Endothelial cell of umbilical vein (primary cell): ENCODE measurements at regions not wholly inside any gene's neighbourhood (a gene's known extent, or its start where the extent isn't known, plus 50 kb on each side); places are given as distances from the start of the nearest gene placed in this dataset.

Experiments
- BruUV-seq: library from RNA; stranded (reverse); fragments of 400-500 nt; replicated peaks from 2 replicates; lab custom pipeline; 2021; lab: Mats Ljungman, UMichigan
- CTCF ChIA-PET: fragments of 300-600, 350-600 bp; sonication (Branson Sonifier 250); formaldehyde crosslinking; loops from one replicate; lab custom pipeline; 2021; ENCODE audit warnings: antibody characterized with exemption, inconsistent platforms; lab: Charles Lee
- POLR2A ChIA-PET: fragments of 300-600, 350-600 bp; sonication (Branson Sonifier 250); formaldehyde crosslinking; loops from one replicate; lab custom pipeline; 2021; ENCODE audit warnings: antibody characterized with exemption, inconsistent platforms; lab: Charles Lee
- DNase-seq: peaks from one replicate; pipeline ENCODE4 v3.0.0-alpha.2; 2011; ENCODE audit warnings: low read depth, low spot score
- FAIRE-seq: peaks from 2 replicates; lab custom pipeline; 2011; peaks lifted over from hg19 to GRCh38; lab: Jason Lieb, UNC
- H2AFZ ChIP-seq: 2 replicates; pipeline ENCODE4 v1.6.0; 2012; ENCODE audit warnings: low read depth, low read length, control low read depth, inconsistent platforms
- H3K27ac ChIP-seq: 2 replicates; pipeline ENCODE4 v1.5.1; 2011; ENCODE audit warnings: low read depth, mild to moderate bottlenecking, control low read depth, low read length, moderate library complexity; ENCODE audit not compliant: insufficient read depth
- H3K27me3 ChIP-seq, 2 experiments: 2 replicates each; pipeline versions ENCODE4 v1.6.0 to v1.6.1; 2011; ENCODE audit warnings: low read length in 2 of 2, mixed read lengths in 1 of 2; ENCODE audit not compliant: control insufficient read depth in 2 of 2, insufficient read depth in 2 of 2
- H3K36me3 ChIP-seq, 2 experiments: 2 replicates in 1 of 2; 3 replicates in 1 of 2; pipeline ENCODE4 v1.5.1; 2011; ENCODE audit warnings: low read length in 2 of 2, mild to moderate bottlenecking in 1 of 2, moderate library complexity in 1 of 2; ENCODE audit not compliant: control insufficient read depth in 2 of 2, insufficient read depth in 2 of 2; ENCODE audit errors: extremely low read depth in 1 of 2
- H3K4me1 ChIP-seq: 3 replicates; pipeline ENCODE4 v1.5.1; 2011; ENCODE audit warnings: mild to moderate bottlenecking, low read length; ENCODE audit not compliant: control insufficient read depth, insufficient read depth; ENCODE audit errors: extremely low read depth
- H3K4me2 ChIP-seq: 2 replicates; pipeline ENCODE4 v1.6.1; 2011; ENCODE audit warnings: low read length, control low read depth, mixed read lengths; ENCODE audit not compliant: insufficient read depth
- H3K4me3 ChIP-seq, 3 experiments: fragments of 200-600 bp in 1 of 3; sonication (generic), shearing (Covaris generic) in 1 of 3; replicated peaks in 1 of 3; 2 replicates each; pipeline ENCODE4 v1.5.1; 2011 to 2016; ENCODE audit warnings: control low read depth in 3 of 3, low read length in 3 of 3, mild to moderate bottlenecking in 2 of 3, inconsistent platforms in 1 of 3, low read depth in 1 of 3, moderate library complexity in 1 of 3; ENCODE audit not compliant: insufficient read depth in 1 of 3
- H3K79me2 ChIP-seq: 2 replicates; pipeline ENCODE4 v1.6.0; 2012; ENCODE audit warnings: low read length, inconsistent platforms; ENCODE audit not compliant: control insufficient read depth, insufficient read depth
- H3K9ac ChIP-seq: replicated peaks from 2 replicates; pipeline ENCODE3; 2011; ENCODE audit warnings: low read length, control low read depth; ENCODE audit not compliant: insufficient read depth; ENCODE audit errors: extremely low read depth
- H3K9me1 ChIP-seq: replicated peaks from 3 replicates; pipeline ENCODE4 v1.6.0; 2011; ENCODE audit warnings: mild to moderate bottlenecking, low read length; ENCODE audit not compliant: control insufficient read depth, insufficient read depth; ENCODE audit errors: extremely low read depth
- H3K9me3 ChIP-seq: replicated peaks from 2 replicates; pipeline ENCODE4 v1.5.1; 2012; ENCODE audit warnings: low read length, inconsistent platforms; ENCODE audit not compliant: control insufficient read depth, insufficient read depth
- H4K20me1 ChIP-seq: replicated peaks from 2 replicates; pipeline ENCODE3; 2011; ENCODE audit warnings: mild to moderate bottlenecking, low read length; ENCODE audit not compliant: control insufficient read depth, insufficient read depth; ENCODE audit errors: extremely low read depth
- EZH2 ChIP-seq: IDR thresholded peaks from 2 replicates; pipeline ENCODE4 v1.6.1; 2012; ENCODE audit warnings: borderline replicate concordance, low read depth, mild to moderate bottlenecking, moderate library complexity, low read length, inconsistent platforms; ENCODE audit not compliant: severe bottlenecking
- FOS ChIP-seq: IDR thresholded peaks from 2 replicates; pipeline ENCODE4 v1.6.1; 2011; ENCODE audit warnings: mild to moderate bottlenecking, low read length, moderate library complexity, borderline replicate concordance; ENCODE audit not compliant: insufficient read depth
- GATA2 ChIP-seq: IDR thresholded peaks from 2 replicates; pipeline ENCODE4 v1.7.0; 2011; ENCODE audit warnings: low read depth, mild to moderate bottlenecking, moderate library complexity, mixed read lengths, low read length; ENCODE audit not compliant: insufficient read length, insufficient read depth
- JUN ChIP-seq: IDR thresholded peaks from 2 replicates; pipeline ENCODE4 v1.6.1; 2011; ENCODE audit warnings: borderline replicate concordance, low read depth; ENCODE audit not compliant: insufficient read length, insufficient read depth
- MYC ChIP-seq: IDR thresholded peaks from one replicate; pipeline ENCODE4 v1.6.1; 2011; ENCODE audit warnings: mild to moderate bottlenecking, low read depth, low read length
- POLR2A ChIP-seq: IDR thresholded peaks from 2 replicates; pipeline ENCODE4 v1.6.1; 2012; ENCODE audit warnings: low read depth, mild to moderate bottlenecking, control low read depth, low read length
- POLR2AphosphoS5 ChIP-seq: IDR thresholded peaks from 2 replicates; pipeline ENCODE4 v1.6.1; 2012; ENCODE audit warnings: low read depth, mild to moderate bottlenecking, control low read depth, low read length, moderate library complexity; ENCODE audit not compliant: insufficient read depth
- dilution Hi-C: fragments of 300-500 bp; cut with MboI; formaldehyde crosslinking; loops from one replicate; pipeline ENCODE4 v1.15.0; 2019; ENCODE audit warnings: low sequenced_read_pairs; ENCODE audit not compliant: extremely low pct_ligation_motif_present
- intact Hi-C: fragments of 100-400 bp; cut with micrococcal nuclease; formaldehyde crosslinking; loops from one replicate; pipeline ENCODE4 v1.10.0; 2022
- TF ChIP-seq, protein P1 (sequence below), 2 donors: IDR thresholded peaks; 1 replicate in 1 of 2; 2 replicates in 1 of 2; pipeline ENCODE4 v1.5.1; 2011; ENCODE audit warnings: low read length in 2 of 2, mild to moderate bottlenecking in 2 of 2, moderate library complexity in 2 of 2, control low read depth in 1 of 2, inconsistent platforms in 1 of 2, low read depth in 1 of 2; ENCODE audit not compliant: insufficient read depth in 1 of 2; ENCODE audit errors: extremely low read depth in 1 of 2
- TF ChIP-seq, protein P2 (sequence below): IDR thresholded peaks from 2 replicates; pipeline ENCODE4 v1.6.1; 2011; ENCODE audit not compliant: insufficient read depth, insufficient read length

- Histone ChIP-seq H3K27ac (no peak overlapping the region), H3K36me3 (no peaks in the 10 kb centered on the region), H3K4me3 (no peak overlapping the region), H2AFZ (no peak overlapping the region), H3K27me3 (no peaks in the 10 kb centered on the region), H3K9ac (no peak overlapping the region), H4K20me1 (no peaks in the 10 kb centered on the region), H3K79me2 (no peaks in the 10 kb centered on the region), H3K9me1 (no peaks in the 10 kb centered on the region), H3K4me1 (no peaks in the 10 kb centered on the region), H3K4me2 (no peak overlapping the region), H3K9me3 (no peaks in the 10 kb centered on the region)
- ChIA-PET POLR2A (no interaction called here), CTCF (no interaction called here)
- intact Hi-C loops, result no loop called here
- DNase-seq (no peak), FAIRE-seq (no peak)
- dilution Hi-C loops, result no loop called here
- BruUV-seq, result no TSS peak
- TF ChIP-seq, protein P1, sequence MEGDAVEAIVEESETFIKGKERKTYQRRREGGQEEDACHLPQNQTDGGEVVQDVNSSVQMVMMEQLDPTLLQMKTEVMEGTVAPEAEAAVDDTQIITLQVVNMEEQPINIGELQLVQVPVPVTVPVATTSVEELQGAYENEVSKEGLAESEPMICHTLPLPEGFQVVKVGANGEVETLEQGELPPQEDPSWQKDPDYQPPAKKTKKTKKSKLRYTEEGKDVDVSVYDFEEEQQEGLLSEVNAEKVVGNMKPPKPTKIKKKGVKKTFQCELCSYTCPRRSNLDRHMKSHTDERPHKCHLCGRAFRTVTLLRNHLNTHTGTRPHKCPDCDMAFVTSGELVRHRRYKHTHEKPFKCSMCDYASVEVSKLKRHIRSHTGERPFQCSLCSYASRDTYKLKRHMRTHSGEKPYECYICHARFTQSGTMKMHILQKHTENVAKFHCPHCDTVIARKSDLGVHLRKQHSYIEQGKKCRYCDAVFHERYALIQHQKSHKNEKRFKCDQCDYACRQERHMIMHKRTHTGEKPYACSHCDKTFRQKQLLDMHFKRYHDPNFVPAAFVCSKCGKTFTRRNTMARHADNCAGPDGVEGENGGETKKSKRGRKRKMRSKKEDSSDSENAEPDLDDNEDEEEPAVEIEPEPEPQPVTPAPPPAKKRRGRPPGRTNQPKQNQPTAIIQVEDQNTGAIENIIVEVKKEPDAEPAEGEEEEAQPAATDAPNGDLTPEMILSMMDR (IDR thresholded peaks at IDR 0.05; ENCODE audit: extremely low read depth in 1 of 2, insufficient read depth in 1 of 2, low read depth in 1 of 2, low read length in 2 of 2), result no peak
- TF ChIP-seq POLR2A, result no peak
- TF ChIP-seq GATA2, result no peak
- TF ChIP-seq MYC, result no peak
- TF ChIP-seq EZH2, result no peak
- TF ChIP-seq JUN, result no peak
- TF ChIP-seq POLR2AphosphoS5, result no peak
- TF ChIP-seq FOS, result no peak
- TF ChIP-seq, protein P2, sequence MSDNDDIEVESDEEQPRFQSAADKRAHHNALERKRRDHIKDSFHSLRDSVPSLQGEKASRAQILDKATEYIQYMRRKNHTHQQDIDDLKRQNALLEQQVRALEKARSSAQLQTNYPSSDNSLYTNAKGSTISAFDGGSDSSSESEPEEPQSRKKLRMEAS, result no peak
Measured at GRCh38 chr6:120096696-120097260, 747.2 kb upstream of the MAN1A1 start.
